Endometrium (tissue), 2 donors: ENCODE measurements at regions not wholly inside any gene's neighbourhood (a gene's known extent, or its start where the extent isn't known, plus 50 kb on each side); places are given as distances from the start of the nearest gene placed in this dataset.
"Not testable (repeated sequence)": the region's sequence is repeated elsewhere in the genome, so short reads cannot be mapped to it uniquely, and the experiment has no call there.

Experiments
- FAIRE-seq: peaks from 2 replicates; lab custom pipeline; 2012; peaks lifted over from hg19 to GRCh38; lab: Jason Lieb, UNC
- donor health status: control.
- donor health status: control.

GRCh38 chr5:112472614-112473013 is 53.5 kb upstream of the EPB41L4A start:
- FAIRE-seq, result no peak

DNA sequence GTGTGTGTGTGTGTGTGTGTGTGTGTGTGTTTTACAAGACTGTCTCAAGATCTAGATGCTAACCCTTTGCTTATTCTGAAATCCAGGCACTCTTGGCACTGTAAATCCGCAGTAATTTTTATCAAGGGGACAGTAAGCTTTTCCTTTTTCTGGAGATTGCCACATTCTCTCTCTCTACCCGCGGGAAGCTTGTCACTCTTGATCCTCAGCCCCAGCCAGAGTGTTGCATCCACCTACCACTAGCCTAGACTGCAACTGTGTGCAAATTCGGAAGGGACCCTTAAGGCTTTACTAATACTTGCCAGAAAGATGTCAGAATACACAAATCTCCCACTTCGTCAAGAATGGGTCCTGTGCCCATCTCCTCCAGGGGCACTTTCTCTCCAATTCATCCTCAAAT is 54.9 kb upstream of the EPB41L4A start:
- no peak for FAIRE-seq

DNA sequence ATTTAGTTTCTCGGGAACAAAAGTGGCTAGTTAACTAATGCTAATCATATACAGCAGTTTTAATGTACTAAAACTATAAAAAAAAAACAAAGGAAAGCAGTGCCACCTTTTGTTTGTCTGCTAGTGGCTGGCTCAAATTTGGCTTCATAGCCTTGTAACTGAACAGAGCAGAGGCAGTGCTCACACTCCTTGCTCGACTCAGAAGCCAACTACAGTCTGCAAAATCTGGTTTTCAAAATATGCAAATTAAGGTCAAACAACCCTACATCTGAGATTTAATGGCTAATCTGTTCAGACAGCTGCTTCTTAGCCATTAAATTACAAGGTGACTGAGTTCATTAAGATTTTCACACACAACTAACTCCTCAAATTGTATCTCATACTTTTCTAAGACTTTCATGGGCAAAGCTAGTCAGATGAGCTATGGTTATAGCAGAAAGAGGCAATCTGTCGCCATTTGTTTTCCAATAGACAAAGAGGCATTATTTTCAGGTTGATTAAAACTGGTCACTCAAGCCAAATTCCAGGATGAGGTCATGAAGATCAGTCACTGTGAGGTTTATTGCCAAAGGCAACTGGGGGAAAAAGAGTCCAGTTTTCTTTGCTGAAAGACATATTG is 56.8 kb upstream of the EPB41L4A start:
- no peak for FAIRE-seq

DNA sequence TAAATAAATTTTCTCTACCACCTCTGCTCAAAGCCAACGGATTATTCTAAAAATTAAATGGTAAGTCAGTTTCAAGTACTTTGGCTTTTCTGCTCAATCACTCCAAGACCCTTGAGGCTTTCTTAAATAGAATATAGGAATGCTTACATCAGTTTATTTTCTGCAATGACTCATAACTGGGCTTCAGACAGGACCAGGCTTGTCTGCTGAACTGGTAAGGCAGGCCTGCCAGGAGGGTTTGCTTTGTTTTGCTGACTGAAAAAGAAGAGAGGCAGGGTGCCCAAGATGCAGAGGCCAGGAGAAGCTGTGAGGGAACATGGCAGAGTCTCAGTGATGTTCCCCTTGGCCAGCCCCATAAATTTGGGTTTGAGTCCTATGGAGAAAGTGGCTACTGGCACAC is 60.3 kb upstream of the EPB41L4A start:
- no peak for FAIRE-seq

GRCh38 chr5:112480501-112480900 is 61.4 kb upstream of the EPB41L4A start:
- no peak for FAIRE-seq

DNA sequence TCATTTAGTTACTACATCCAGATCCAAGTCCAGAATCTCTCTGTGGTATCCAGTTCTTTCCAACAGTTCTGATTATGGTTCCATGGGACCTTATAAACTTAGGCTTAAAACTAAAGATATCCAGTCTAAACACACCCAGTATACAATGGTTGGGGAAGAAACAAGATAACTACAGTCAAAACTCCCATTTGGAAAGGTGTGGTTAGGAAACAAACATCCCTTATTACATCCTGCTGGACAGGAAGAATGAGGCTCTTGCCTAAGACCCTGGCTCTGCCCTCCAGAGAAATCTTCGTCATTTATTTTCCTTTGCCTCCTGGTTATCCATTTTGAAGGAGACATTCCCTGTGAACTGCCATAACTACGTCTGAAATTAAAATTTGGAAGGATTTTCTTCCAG is 64.6 kb upstream of the EPB41L4A start:
- no peak for FAIRE-seq

- FAIRE-seq, result no peak
Measured at GRCh38 chr5:112485934-112486355, 66.9 kb upstream of the EPB41L4A start.

- no peak for FAIRE-seq
Measured at GRCh38 chr5:112491257-112491656, 72.2 kb upstream of the EPB41L4A start.

GRCh38 chr5:112492291-112492690 is 73.2 kb upstream of the EPB41L4A start:
- FAIRE-seq, result no peak

DNA sequence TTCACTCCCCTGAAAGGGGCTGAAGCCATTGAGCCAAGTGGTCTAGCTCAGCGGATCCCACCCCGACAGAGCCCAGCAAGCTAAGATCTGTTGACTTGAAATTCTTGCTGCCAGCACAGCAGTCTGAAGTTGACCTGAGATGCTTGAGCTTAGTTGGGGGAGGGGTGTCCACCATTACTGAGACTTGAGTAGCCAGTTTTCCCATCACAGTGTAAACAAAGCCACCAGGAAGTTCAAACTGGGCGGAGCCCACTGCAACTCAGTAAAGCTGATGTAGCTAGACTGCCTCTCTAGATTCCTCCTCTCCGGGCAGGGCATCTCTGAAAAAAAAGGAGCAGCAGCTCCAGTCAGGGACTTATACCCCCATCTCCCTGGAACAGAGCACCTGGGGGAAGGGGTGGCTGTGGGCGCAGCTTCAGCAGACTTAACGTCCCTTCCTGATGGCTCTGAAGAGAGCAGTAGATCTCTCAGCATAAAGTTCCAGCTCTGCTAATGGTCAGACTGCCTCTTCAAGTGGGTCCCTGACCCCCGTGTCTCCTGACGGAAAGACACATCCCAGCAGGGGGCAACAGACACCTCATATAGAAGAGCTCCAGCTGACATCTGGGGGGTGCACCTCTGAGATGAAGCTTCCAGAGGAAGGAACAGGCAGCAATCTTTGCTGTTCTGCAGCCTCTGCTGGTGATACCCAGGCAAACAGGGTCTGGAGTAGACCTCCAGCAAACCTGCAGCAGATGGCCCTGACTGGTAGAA is 84.8 kb upstream of the EPB41L4A start:
- FAIRE-seq, result not testable (repeated sequence)

GRCh38 chr5:112509097-112509496 is 90.0 kb upstream of the EPB41L4A start:
- FAIRE-seq, result not testable (repeated sequence)

- FAIRE-seq, result no peak
Measured at GRCh38 chr5:112511920-112512319, 92.8 kb upstream of the EPB41L4A start.

DNA sequence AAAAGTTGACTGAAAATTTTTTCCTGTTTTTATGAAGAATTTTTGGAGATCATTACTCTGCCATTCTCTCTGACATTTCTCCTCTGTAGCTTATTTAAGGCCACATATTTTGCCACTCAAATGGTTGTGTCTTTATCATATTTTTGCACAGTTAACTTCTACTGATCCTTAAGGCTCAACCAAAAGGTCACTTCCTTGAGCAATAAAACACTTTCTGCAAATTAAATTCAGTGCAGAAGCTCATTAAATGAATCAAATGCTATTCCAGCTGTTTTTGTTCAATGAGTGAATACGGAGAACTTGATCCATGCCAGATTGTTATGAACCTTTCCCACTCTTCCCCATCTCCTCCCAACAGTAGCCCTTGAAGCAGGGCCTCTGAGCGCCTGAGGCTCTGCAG is 93.8 kb upstream of the EPB41L4A start:
- FAIRE-seq, result no peak

GRCh38 chr5:112514111-112514510 is 95.0 kb upstream of the EPB41L4A start:
- FAIRE-seq, result no peak

- not testable (repeated sequence) for FAIRE-seq
Measured at GRCh38 chr5:112520474-112520873, 101.4 kb upstream of the EPB41L4A start.

DNA sequence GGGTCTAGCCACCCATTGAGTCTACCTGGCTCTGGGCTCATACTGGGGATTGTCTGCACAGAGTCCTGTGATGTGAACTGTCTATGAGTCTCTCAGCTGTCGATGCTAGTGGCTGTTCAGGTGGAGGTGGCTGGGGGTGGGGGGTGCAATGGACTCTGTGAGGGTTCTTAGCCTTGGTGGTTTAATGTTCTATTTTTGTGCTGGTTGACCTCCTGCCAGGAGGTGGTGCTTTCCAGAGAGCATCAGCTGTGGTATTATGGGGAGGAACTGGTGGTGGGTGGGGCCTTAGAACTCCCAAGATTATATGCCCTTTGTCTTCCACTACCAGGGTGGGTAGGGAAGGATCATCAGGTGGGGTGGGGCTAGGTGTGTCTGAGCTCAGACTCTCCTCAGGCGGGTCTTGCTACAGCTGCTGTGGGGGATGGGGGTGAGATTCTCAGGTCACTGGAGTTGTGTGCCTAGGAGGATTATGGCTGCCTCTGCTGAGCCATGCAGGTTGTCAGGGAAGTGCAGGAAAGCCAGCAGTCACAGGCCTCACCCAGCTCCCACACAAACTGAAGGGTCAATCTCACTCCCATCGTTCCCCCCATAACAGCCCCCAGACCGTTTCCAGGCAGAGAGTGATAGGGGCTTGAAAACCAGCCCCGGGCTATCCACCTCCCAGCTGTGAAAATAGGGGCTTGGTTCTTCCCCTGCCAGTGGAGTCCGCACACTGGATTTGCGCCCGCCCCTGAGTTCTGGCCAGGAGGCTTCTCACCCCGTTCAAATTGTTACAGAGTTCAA is 104.0 kb upstream of the EPB41L4A start:
- FAIRE-seq, result not testable (repeated sequence)

DNA sequence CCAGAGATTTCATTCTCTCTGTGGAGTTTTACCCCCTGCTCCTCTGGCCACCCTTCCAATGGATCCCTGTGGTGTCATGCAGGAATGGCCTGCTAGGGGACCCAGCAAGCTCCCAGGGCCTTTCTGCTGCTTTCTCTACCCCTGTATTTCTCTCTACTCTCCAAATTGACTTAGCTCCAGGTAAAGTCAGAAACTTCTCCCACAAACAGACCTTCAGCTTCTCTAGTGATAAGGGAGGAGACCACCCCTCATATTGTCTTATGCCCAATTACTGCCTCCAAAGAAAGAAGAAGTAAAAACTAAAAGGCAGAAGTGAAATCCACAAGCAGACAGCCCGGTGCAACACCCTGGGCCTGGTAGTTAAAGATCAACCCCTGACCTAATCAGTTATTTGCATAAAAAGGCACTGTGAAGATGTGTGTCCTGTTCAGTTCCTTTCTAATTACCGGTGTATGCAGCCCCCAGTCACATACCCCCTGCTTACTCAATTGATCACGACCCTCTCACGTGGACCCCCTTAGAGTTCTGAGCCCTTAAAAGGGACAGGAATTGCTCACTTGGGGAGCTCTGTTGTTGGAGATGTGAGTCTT is 104.7 kb upstream of the EPB41L4A start:
- not testable (repeated sequence) for FAIRE-seq

GRCh38 chr5:112525217-112525616 is 106.1 kb upstream of the EPB41L4A start:
- FAIRE-seq, result no peak

DNA sequence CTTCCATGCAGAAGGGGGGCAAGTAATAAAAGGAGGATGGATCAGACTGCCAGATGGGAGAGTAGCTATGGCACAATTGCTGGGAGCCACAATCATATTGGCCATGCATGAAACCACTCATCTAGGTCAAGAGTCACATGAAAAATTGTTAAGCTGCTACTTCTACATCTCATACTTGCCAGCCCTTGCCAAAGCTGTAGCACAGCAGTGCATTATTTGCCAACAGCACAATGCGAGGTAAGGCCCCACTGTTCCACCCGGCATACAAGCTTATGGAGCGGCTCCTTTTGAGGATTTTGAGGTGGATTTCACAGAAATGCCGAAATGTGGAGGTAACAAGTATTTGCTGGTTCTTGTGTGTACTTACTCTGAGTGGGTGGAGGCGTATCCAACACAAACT is 109.9 kb upstream of the EPB41L4A start:
- no peak for FAIRE-seq

DNA sequence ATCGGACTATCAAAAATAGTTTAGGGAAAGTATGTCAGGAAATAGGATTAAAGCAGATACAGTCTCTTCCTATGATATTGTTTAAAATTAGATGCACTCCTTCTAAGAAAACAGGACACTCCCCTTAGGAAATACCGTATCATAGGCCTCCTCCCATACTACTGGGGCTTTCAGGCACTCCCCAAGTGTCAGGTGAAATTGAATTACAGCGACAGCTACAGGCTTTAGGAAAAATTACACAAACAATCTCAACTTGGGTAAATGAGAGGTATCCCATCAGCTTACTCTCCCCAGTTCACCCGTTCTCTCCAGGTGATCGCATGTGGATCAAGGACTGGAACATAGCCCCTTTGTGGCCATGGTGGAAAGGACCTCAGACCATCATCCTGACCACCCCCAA is 110.4 kb upstream of the EPB41L4A start:
- FAIRE-seq, result no peak

- FAIRE-seq, result no peak
Measured at GRCh38 chr5:112532654-112533360, 113.7 kb upstream of the EPB41L4A start.

- FAIRE-seq, result no peak
Measured at GRCh38 chr5:112533362-112533761, 114.3 kb upstream of the EPB41L4A start.
